ENCODE measurements at regions not wholly inside any gene's neighbourhood (a gene's known extent, or its start where the extent isn't known, plus 50 kb on each side); places are given as distances from the start of the nearest gene placed in this dataset.

- H3K27ac ChIP-seq: no peak overlapping the region
- 37 to 100% methylated on average over 1 to 2 of the region's 2 CpGs for whole genome bisulfite sequencing, 2 donors (ENCODE audit: low coverage in 1 of 2)
- H3K4me3 ChIP-seq: no peak overlapping the region
These were observed 192.5 kb upstream of the TTC29 start for GRCh38 chr4:147138171-147138570.

DNA sequence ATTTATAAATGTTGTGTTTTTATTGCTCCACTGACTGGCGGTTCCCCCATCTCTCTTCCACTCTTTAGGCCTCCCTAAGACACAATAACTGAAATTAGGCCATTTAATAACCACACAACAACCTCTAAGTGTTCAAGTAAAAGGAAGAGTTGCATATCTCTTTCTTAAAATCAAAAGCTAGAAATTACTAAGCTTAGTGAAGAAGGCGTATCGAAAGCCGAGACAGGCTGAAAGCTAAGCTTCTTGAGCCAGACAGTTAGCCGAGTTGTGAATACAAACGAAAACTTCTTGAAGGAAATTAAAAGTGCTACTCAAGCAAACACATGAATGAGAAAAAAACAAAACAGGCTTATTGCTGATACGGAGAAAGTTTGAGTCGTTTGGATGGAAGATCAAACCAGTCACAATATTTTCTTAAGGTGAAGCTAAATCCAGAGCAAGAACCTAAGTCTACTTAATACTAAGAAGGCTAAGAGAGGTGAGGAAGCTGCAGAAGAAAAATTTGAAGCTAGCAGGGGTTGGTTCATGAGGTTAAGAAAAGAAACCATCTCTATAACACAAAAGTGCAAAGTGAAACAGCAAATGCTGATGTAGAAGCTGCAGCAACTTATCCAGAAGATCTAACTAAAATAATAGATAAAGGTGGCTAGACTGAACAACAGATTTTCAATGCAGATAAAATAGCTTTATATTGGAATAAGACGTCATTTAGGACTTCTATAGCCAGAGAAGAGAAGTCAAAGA lies 194.0 kb upstream of the TTC29 start:
- no peaks in the 10 kb centered on the region for H3K27me3 ChIP-seq
- no peak overlapping the region for H3K4me3 ChIP-seq
- ATAC-seq: no peak
- H3K27ac ChIP-seq: no peak overlapping the region
- TF ChIP-seq POLR2A (IDR thresholded peaks at IDR 0.05) (no peak), EP300 (IDR thresholded peaks at IDR 0.05) (no peak), POLR2AphosphoS5 (IDR thresholded peaks at IDR 0.05) (no peak)
- TF ChIP-seq, protein P1, sequence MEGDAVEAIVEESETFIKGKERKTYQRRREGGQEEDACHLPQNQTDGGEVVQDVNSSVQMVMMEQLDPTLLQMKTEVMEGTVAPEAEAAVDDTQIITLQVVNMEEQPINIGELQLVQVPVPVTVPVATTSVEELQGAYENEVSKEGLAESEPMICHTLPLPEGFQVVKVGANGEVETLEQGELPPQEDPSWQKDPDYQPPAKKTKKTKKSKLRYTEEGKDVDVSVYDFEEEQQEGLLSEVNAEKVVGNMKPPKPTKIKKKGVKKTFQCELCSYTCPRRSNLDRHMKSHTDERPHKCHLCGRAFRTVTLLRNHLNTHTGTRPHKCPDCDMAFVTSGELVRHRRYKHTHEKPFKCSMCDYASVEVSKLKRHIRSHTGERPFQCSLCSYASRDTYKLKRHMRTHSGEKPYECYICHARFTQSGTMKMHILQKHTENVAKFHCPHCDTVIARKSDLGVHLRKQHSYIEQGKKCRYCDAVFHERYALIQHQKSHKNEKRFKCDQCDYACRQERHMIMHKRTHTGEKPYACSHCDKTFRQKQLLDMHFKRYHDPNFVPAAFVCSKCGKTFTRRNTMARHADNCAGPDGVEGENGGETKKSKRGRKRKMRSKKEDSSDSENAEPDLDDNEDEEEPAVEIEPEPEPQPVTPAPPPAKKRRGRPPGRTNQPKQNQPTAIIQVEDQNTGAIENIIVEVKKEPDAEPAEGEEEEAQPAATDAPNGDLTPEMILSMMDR (IDR thresholded peaks at IDR 0.05): no peak
- WGBS, 2 donors (ENCODE audit: low coverage in 1 of 2): 79 to 84% methylated on average over 8 to 9 of the region's 9 CpGs
- H3K4me1 ChIP-seq: peaks cover 0 to 12% (median 0%) of the 10 kb centered on the region in 3 donors
- H3K9me3 ChIP-seq: no peaks in the 10 kb centered on the region
- H3K36me3 ChIP-seq: no peaks in the 10 kb centered on the region

More at GRCh38 chr4:147138171-147138570, 192.5 kb upstream of the TTC29 start:
- Histone ChIP-seq H3K9me3 (no peaks in the 10 kb centered on the region), H3K27me3 (no peaks in the 10 kb centered on the region), H3K36me3 (no peaks in the 10 kb centered on the region), H3K4me1 (peaks cover 0 to 12% (median 0%) of the 10 kb centered on the region in 3 donors)
- no peak for ATAC-seq
- no peak for TF ChIP-seq POLR2AphosphoS5 (IDR thresholded peaks at IDR 0.05)
- no peak for TF ChIP-seq POLR2A (IDR thresholded peaks at IDR 0.05)
- TF ChIP-seq, protein P1 (IDR thresholded peaks at IDR 0.05): no peak
- no peak for TF ChIP-seq EP300 (IDR thresholded peaks at IDR 0.05)

DNA sequence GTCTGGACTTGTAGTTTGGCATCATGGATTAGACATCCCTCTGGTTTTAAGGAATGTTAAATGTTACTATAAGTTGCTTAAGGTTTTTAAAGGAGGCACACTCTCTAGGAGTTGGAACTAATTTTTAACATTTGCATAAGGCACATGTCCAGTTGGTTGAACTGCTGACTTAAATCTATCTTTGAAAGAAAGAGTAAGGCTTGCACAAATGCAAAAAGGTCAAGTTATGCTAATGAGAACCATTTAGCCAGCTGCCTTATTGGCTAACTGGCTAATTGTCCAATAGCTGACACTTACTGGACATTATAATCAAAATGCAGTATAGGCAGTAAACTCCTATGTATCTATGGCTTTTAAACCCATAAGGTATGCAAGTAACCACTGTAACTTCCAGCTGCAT lies 206.1 kb upstream of the TTC29 start:
- H3K36me3 ChIP-seq: no peaks in the 10 kb centered on the region
- no peaks in the 10 kb centered on the region for H3K27me3 ChIP-seq
- no peak for TF ChIP-seq POLR2AphosphoS5 (IDR thresholded peaks at IDR 0.05)
- TF ChIP-seq EP300 (IDR thresholded peaks at IDR 0.05): no peak
- TF ChIP-seq, protein P1 (IDR thresholded peaks at IDR 0.05): no peak
- TF ChIP-seq POLR2A (IDR thresholded peaks at IDR 0.05): no peak
- no peak overlapping the region for H3K4me3 ChIP-seq
- ATAC-seq: no peak
- no peaks in the 10 kb centered on the region for H3K4me1 ChIP-seq
- H3K9me3 ChIP-seq: no peaks in the 10 kb centered on the region
- H3K27ac ChIP-seq: no peak overlapping the region

GRCh38 chr4:147157860-147158701 lies 212.4 kb upstream of the TTC29 start:
- H3K27ac ChIP-seq: peak overlapping the region in 1 of 4 donors; percentile 48
- H3K4me3 ChIP-seq: peak overlapping the region; percentile 23 to 44
- no peak for TF ChIP-seq POLR2A (IDR thresholded peaks at IDR 0.05)
- no peak for TF ChIP-seq POLR2AphosphoS5 (IDR thresholded peaks at IDR 0.05)
- TF ChIP-seq, protein P1 (IDR thresholded peaks at IDR 0.05): no peak
- TF ChIP-seq EP300 (IDR thresholded peaks at IDR 0.05): no peak
- no peaks in the 10 kb centered on the region for H3K27me3 ChIP-seq
- peak; percentile 28 for ATAC-seq
- H3K36me3 ChIP-seq: no peaks in the 10 kb centered on the region
- H3K9me3 ChIP-seq: no peaks in the 10 kb centered on the region
- 0 to 13% methylated on average over 3 to 9 of the region's 29 CpGs for WGBS, 2 donors (ENCODE audit: low coverage in 1 of 2)
- H3K4me1 ChIP-seq: peaks cover 0 to 10% (median 0%) of the 10 kb centered on the region in 3 donors
